Panc1 (cell line): ENCODE measurements at regions not wholly inside any gene's neighbourhood (a gene's known extent, or its start where the extent isn't known, plus 50 kb on each side); places are given as distances from the start of the nearest gene placed in this dataset.

Experiments
- ATAC-seq: fragments of 200-7000 bp; cut with Tn5 transposase; 2 replicates; pipeline ENCODE4 v1.9.1; 2020; ENCODE audit warnings: mild to moderate bottlenecking, moderate library complexity
- BruUV-seq: library from RNA; stranded (reverse); fragments of 400-500 nt; replicated peaks from 2 replicates; lab custom pipeline; 2021; lab: Mats Ljungman, UMichigan
- CTCF ChIA-PET: fragments of 300-600 bp; sonication (Branson Sonifier 250); formaldehyde crosslinking; loops from one replicate; lab custom pipeline; 2022; ENCODE audit warnings: antibody characterized with exemption; lab: Charles Lee
- POLR2A ChIA-PET: fragments of 300-600 bp; sonication (Branson Sonifier 250); formaldehyde crosslinking; loops from one replicate; lab custom pipeline; 2022; ENCODE audit warnings: antibody characterized with exemption; lab: Charles Lee
- DNase-seq: peaks from one replicate; pipeline ENCODE4 v3.0.0-alpha.2; 2010; ENCODE audit warnings: low read depth, low spot score
- H3K27ac ChIP-seq: 2 replicates; pipeline ENCODE4 v1.5.1; 2011; ENCODE audit warnings: mild to moderate bottlenecking, low read length, inconsistent platforms
- H3K27me3 ChIP-seq: fragments of 200-500 bp; sonication (Bioruptor generic); 2 replicates; pipeline ENCODE4 v1.6.0; 2014; ENCODE audit warnings: low read length, inconsistent platforms; ENCODE audit not compliant: control insufficient read depth, insufficient read depth
- H3K36me3 ChIP-seq: fragments of 200-500 bp; sonication (Bioruptor generic); 2 replicates; pipeline ENCODE4 v1.5.1; 2014; ENCODE audit warnings: inconsistent platforms, mild to moderate bottlenecking, low read length, moderate library complexity; ENCODE audit not compliant: control insufficient read depth, insufficient read depth
- H3K4me1 ChIP-seq: 2 replicates; pipeline ENCODE4 v1.5.1; 2011; ENCODE audit warnings: inconsistent platforms, mild to moderate bottlenecking, low read length, moderate library complexity; ENCODE audit not compliant: control insufficient read depth, insufficient read depth
- H3K4me3 ChIP-seq, 2 experiments: 2 replicates each; pipeline ENCODE4 v1.5.1; 2011 to 2012; ENCODE audit warnings: low read depth in 2 of 2, low read length in 2 of 2, mild to moderate bottlenecking in 2 of 2, inconsistent platforms in 1 of 2, moderate library complexity in 1 of 2
- H3K9me3 ChIP-seq: fragments of 200-500 bp; sonication (Bioruptor generic); 2 replicates; pipeline ENCODE4 v1.5.1; 2014; ENCODE audit warnings: low read depth, mild to moderate bottlenecking, inconsistent platforms, low read length, moderate library complexity; ENCODE audit not compliant: control insufficient read depth, insufficient read depth
- CTCF ChIP-seq: fragments of 450-650 bp; IDR thresholded peaks from 2 replicates; pipeline ENCODE4 v1.5.1; 2017; ENCODE audit warnings: mild to moderate bottlenecking
- POLR2AphosphoS5 ChIP-seq: IDR thresholded peaks from 2 replicates; pipeline ENCODE4 v1.6.1; 2012; ENCODE audit warnings: mild to moderate bottlenecking, low read depth, low read length, moderate library complexity
- REST ChIP-seq, 2 experiments: IDR thresholded peaks; 2 replicates each; pipeline ENCODE4 v1.6.1; 2011 to 2012; ENCODE audit warnings: low read depth in 2 of 2, control low read depth in 1 of 2, low read length in 1 of 2, mild to moderate bottlenecking in 1 of 2, moderate library complexity in 1 of 2; ENCODE audit not compliant: insufficient read depth in 1 of 2
- SIN3A ChIP-seq: IDR thresholded peaks from 2 replicates; pipeline ENCODE4 v1.6.1; 2012; ENCODE audit warnings: low read depth, mild to moderate bottlenecking, low read length, moderate library complexity, borderline replicate concordance; ENCODE audit not compliant: insufficient read depth
- TCF7L2 ChIP-seq: IDR thresholded peaks from 2 replicates; pipeline ENCODE4 v1.6.1; 2011; ENCODE audit warnings: mild to moderate bottlenecking, low read depth, low read length, inconsistent platforms
- in situ Hi-C: cut with HindIII; loops from 2 replicates; pipeline ENCODE4 v1.10.0; 2016; ENCODE audit warnings: low sequenced_read_pairs, low pct_unique_long_range_greater_than_20kb
- intact Hi-C: fragments of 100-400 bp; cut with micrococcal nuclease; formaldehyde crosslinking; loops from one replicate; pipeline ENCODE4 v1.10.0; 2022; ENCODE audit not compliant: unreplicated experiment

- peaks cover 2% of the 10 kb centered on the region; the same call in 1 of the 2 replicates for H3K27me3 ChIP-seq
- DNase-seq (no peak), ATAC-seq (no peak)
- no peak overlapping the region for H3K27ac ChIP-seq
- in situ Hi-C loops: no loop called here
- ChIA-PET CTCF (no interaction called here), POLR2A (interaction anchor here (0.6 kb wide), 1 partner anchor 1728 kb away, joined by 13 read pairs; no protein-coding TSS in a partner anchor)
- H3K36me3 ChIP-seq: no peaks in the 10 kb centered on the region
- intact Hi-C loops: no loop called here
- H3K4me1 ChIP-seq: no peaks in the 10 kb centered on the region
- no peak overlapping the region for H3K4me3 ChIP-seq
- no TSS peak for BruUV-seq
- no peak for TF ChIP-seq REST (IDR thresholded peaks at IDR 0.05; ENCODE audit: insufficient read depth in 1 of 2, low read depth in 2 of 2, low read length in 1 of 2)
- no peak for TF ChIP-seq SIN3A
- TF ChIP-seq POLR2AphosphoS5: no peak
- TF ChIP-seq CTCF: no peak
- TF ChIP-seq TCF7L2: no peak
- H3K9me3 ChIP-seq: no peaks in the 10 kb centered on the region
Observed at GRCh38 chr16:26802965-26803364, 263.8 kb upstream of the C16orf82 start.

- intact Hi-C loops (no loop called here), in situ Hi-C loops (no loop called here)
- Histone ChIP-seq H3K36me3 (no peaks in the 10 kb centered on the region), H3K27ac (no peak overlapping the region), H3K4me3 (no peak overlapping the region), H3K9me3 (no peaks in the 10 kb centered on the region), H3K4me1 (no peaks in the 10 kb centered on the region), H3K27me3 (peaks cover 2% of the 10 kb centered on the region; the same call in 1 of the 2 replicates)
- ChIA-PET POLR2A (no interaction called here), CTCF (no interaction called here)
- ATAC-seq (no peak), DNase-seq (no peak)
- no TSS peak for BruUV-seq
- no peak for TF ChIP-seq SIN3A
- TF ChIP-seq POLR2AphosphoS5: no peak
- TF ChIP-seq REST (IDR thresholded peaks at IDR 0.05; ENCODE audit: insufficient read depth in 1 of 2, low read depth in 2 of 2, low read length in 1 of 2): no peak
- no peak for TF ChIP-seq CTCF
- no peak for TF ChIP-seq TCF7L2
Observed at GRCh38 chr16:26806657-26807056, 260.1 kb upstream of the C16orf82 start.
